Activated T-cell treated with anti-CD3 and anti-CD28 coated beads, Interleukin-2, amount 50 U/mL, for 1 hour (primary cell): ENCODE measurements at regions not wholly inside any gene's neighbourhood (a gene's known extent, or its start where the extent isn't known, plus 50 kb on each side); places are given as distances from the start of the nearest gene placed in this dataset.
"Not testable (repeated sequence)": the region's sequence is repeated elsewhere in the genome, so short reads cannot be mapped to it uniquely, and the experiment has no call there.

ENCODE experiments used
- DNase-seq: peaks from one replicate; pipeline ENCODE4 v3.0.0-alpha.2; 2020

GRCh38 chr1:245061808-245062207 is 93.0 kb upstream of the KIF26B start:
- DNase-seq = not testable (repeated sequence)

- DNase-seq = no peak
Measured at GRCh38 chr1:245060684-245061374, 94.0 kb upstream of the KIF26B start.

- DNase-seq = no peak
Measured at GRCh38 chr1:245059806-245060424, 94.9 kb upstream of the KIF26B start.

- DNase-seq = no peak
Measured at GRCh38 chr1:245058882-245059281, 95.9 kb upstream of the KIF26B start.

- DNase-seq = no peak
Measured at GRCh38 chr1:245058436-245058835, 96.3 kb upstream of the KIF26B start.

GRCh38 chr1:245056913-245057312 is 97.9 kb upstream of the KIF26B start:
- DNase-seq = no peak

- DNase-seq = not testable (repeated sequence)
Measured at GRCh38 chr1:245056296-245056695, 98.5 kb upstream of the KIF26B start.

GRCh38 chr1:245055752-245056151 is 99.0 kb upstream of the KIF26B start:
- DNase-seq = no peak

GRCh38 chr1:245054507-245055270 is 100.1 kb upstream of the KIF26B start:
- DNase-seq = no peak

GRCh38 chr1:245054105-245054504 is 100.7 kb upstream of the KIF26B start:
- DNase-seq = no peak

- DNase-seq = no peak
Measured at GRCh38 chr1:245052258-245052657, 102.5 kb upstream of the KIF26B start.

- DNase-seq = no peak
Measured at GRCh38 chr1:245051349-245052221, 103.2 kb upstream of the KIF26B start.

GRCh38 chr1:245046769-245047168 is 108.0 kb upstream of the KIF26B start:
- no peak for DNase-seq

- no peak for DNase-seq
Measured at GRCh38 chr1:245046315-245046714, 108.5 kb upstream of the KIF26B start.

GRCh38 chr1:245045087-245045881 is 109.5 kb upstream of the KIF26B start:
- DNase-seq = no peak

- DNase-seq = no peak
Measured at GRCh38 chr1:245043611-245043940, 111.2 kb upstream of the KIF26B start.

GRCh38 chr1:245041058-245041698 is 113.6 kb upstream of the KIF26B start:
- DNase-seq = no peak

- DNase-seq = no peak
Measured at GRCh38 chr1:245039196-245039595, 115.6 kb upstream of the KIF26B start.

- DNase-seq = no peak
Measured at GRCh38 chr1:245036102-245036501, 118.7 kb upstream of the KIF26B start.

- no peak for DNase-seq
Measured at GRCh38 chr1:245031041-245031440, 123.7 kb upstream of the KIF26B start.

GRCh38 chr1:245026247-245026646 is 128.5 kb upstream of the KIF26B start:
- no peak for DNase-seq

- DNase-seq = no peak
Measured at GRCh38 chr1:245025525-245025924, 129.3 kb upstream of the KIF26B start.
